ELF-1 (cell line): ENCODE measurements at regions not wholly inside any gene's neighbourhood (a gene's known extent, or its start where the extent isn't known, plus 50 kb on each side); places are given as distances from the start of the nearest gene placed in this dataset.
A peak's percentile ranks its signal among the peaks of the same experiment; 100 is the strongest.

Experiments used
- DNase-seq: peaks from one replicate; pipeline ENCODE4 v3.0.0-alpha.2; 2016; ENCODE audit warnings: low read depth, low spot score

DNA sequence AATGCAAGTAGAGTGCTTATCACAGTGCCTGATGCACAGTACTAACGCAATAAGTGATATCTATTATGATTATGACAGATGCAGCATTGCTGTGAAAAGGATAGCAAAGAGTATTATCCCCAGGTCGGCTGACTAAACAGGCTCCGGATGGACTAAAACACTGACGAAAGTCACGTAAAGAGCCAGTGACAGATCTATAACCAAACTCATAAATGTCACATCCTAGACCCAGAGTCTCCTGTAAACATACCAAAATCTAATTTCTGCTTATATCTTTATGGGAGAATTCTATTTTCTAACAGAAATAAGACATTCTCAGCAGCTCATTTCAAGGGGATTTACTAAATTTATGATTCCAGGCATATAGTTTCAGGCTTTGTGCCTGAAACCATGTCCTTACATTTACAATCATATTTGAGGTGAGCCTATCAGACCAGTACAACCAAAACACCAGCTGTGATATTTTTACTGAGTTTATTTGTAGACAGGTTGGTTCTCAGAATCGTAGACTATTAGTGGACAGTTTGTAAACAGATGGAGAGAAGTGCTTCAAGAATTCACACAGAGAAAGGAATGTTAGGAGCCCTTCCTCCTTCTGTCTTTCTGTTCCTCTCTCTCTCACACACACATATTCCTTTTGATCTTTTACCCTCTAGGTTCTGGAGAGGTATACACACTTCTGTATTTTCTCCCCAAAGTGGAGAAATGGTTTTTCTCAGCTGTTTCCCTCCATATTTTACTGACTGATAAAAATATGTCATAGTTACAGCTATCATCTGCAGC lies 52.4 kb upstream of the WDR26 start:
- DNase-seq = no peak

GRCh38 chr1:224488806-224489499 lies 54.4 kb upstream of the WDR26 start:
- DNase-seq = no peak

- DNase-seq = no peak
Observed at GRCh38 chr1:224489534-224490365, 55.2 kb upstream of the WDR26 start.

GRCh38 chr1:224490549-224491537 lies 56.2 kb upstream of the WDR26 start:
- no peak for DNase-seq

DNA sequence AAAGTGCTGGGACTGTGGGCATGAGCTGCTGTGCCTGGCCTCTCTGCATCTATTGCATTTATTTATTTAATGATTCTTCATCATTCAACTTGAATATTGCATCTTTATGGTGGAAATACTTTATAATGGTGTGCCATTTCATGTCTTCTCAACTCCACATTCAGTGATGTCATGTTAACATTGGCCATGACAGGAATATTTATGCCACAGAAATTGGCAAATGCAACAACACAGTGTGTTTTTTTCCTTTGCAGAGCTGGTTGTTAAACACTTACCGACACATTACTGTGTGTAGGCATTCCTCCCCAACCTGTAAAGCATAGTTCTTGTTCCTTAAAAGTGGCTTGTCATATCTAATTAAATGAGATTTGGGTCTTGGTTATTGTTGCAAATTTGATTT lies 57.4 kb upstream of the WDR26 start:
- DNase-seq = no peak

GRCh38 chr1:224492632-224493031 lies 58.0 kb upstream of the WDR26 start:
- no peak for DNase-seq

- no peak for DNase-seq
Observed at GRCh38 chr1:224493269-224493668, 58.7 kb upstream of the WDR26 start.

DNA sequence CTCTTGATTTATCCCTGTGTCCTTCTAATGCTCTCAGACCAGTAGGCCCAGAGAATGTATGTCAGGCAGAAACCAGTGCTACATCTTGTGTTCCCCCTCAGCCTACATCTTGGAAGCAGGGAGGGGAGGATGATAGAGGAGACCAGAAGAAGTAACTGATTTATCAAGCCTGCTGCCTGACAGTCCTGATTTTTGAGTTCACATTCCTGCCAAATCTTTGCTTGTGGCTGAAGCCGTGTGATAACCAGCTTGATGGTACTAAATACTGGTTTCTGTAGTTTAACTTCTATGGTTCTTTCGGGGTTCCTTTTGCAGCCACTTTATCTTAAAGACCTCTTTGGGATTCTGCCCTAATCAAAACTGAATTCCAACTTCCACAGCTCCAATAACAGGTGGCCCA lies 59.7 kb upstream of the WDR26 start:
- DNase-seq = no peak

- no peak for DNase-seq
Observed at GRCh38 chr1:224495866-224496265, 61.3 kb upstream of the WDR26 start.

DNA sequence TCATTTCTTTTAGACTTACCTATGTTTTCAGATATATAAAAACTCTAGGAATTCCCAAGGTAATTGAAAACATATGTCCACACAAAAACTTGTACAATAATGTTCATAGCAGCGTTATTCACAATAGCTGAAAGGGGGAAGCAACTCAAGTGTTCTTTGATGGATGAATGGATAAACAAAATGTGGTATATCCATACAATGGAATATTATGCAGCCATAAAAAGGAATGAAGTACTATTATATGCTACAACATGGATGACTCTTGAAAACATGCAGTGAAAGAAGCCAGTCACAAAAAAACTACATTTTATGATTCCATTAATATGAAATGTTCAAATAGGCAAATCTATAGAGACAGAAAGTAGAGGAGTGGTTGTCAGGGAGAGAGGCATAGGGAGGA lies 62.2 kb upstream of the WDR26 start:
- DNase-seq = no peak

DNA sequence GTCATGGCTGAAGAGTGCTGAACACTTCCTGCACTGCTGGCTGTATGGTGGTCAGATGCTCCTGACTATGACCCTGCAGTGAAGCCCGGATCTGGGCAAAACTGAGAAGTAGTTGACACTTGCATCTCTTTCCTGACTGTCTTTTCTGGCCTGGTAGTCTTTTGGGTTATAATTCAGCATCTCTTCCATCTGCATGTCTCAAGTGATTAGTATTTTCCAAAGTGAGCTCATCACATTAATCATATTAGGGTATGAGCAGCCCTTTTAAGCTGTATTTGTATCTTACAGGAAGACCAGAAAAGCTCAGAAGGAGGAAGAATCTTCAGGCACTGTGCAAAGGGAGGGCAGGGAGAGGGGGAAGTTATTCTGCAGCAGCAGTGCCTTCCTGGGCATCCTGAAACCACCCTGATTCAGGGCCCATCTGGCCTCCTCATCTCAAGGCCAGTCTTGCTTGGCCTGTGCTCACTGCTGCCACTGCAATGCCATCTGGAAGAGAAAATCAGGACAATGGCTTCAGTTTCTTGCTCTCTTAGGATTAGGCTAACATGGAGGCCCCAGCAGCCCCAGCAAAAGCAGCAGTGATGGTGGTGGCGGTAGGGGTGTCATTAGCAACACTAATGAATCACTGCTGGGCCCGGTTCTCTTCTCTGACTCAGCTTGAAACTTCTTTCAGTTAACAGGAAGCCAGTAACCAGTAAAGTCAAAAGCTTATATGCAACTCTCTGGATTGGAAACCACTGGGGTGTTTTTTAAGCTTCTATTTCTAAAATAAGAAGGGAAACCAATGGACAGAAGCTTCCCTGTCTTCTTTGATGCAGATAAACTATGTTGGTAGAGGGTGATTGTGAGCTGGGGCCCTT lies 63.3 kb upstream of the WDR26 start:
- DNase-seq = peak; percentile 60

GRCh38 chr1:224498574-224499170 lies 64.1 kb upstream of the WDR26 start:
- peak; percentile 80 for DNase-seq

GRCh38 chr1:224499204-224499603 lies 64.6 kb upstream of the WDR26 start:
- DNase-seq = no peak

- DNase-seq = no peak
Observed at GRCh38 chr1:224500796-224501195, 66.2 kb upstream of the WDR26 start.

GRCh38 chr1:224501836-224502235 lies 67.2 kb upstream of the WDR26 start:
- no peak for DNase-seq

GRCh38 chr1:224502459-224503160 lies 68.0 kb upstream of the WDR26 start:
- DNase-seq = peak; percentile 46

- peak; percentile 92 for DNase-seq
Observed at GRCh38 chr1:224503161-224504118, 68.8 kb upstream of the WDR26 start.
